MM.1S (cell line): ENCODE measurements at regions not wholly inside any gene's neighbourhood (a gene's known extent, or its start where the extent isn't known, plus 50 kb on each side); places are given as distances from the start of the nearest gene placed in this dataset.

Source experiments
- DNase-seq: peaks from one replicate; pipeline ENCODE4 v3.0.0-alpha.2; 2015
- H2AFZ ChIP-seq: fragments of 300-600 bp; sonication (generic); 2 replicates; pipeline ENCODE4 v1.6.0; 2016; ENCODE audit warnings: antibody characterized with exemption, low read length
- H3F3A ChIP-seq: fragments of 300-600 bp; sonication (generic); 2 replicates; pipeline ENCODE4 v1.6.1; 2016; ENCODE audit warnings: mild to moderate bottlenecking, antibody characterized with exemption, low read length, moderate library complexity, mixed read lengths; ENCODE audit not compliant: insufficient read depth
- H3K27ac ChIP-seq: fragments of 300-600 bp; sonication (generic); 2 replicates; pipeline ENCODE4 v1.5.1; 2016; ENCODE audit warnings: mild to moderate bottlenecking, low read length
- H3K27me3 ChIP-seq: fragments of 300-600 bp; sonication (generic); replicated peaks from 2 replicates; pipeline ENCODE4 v1.6.0; 2016; ENCODE audit warnings: low read length; ENCODE audit not compliant: insufficient read depth
- H3K36me3 ChIP-seq: fragments of 300-600 bp; sonication (generic); replicated peaks from 2 replicates; pipeline ENCODE4 v1.6.1; 2016; ENCODE audit warnings: mild to moderate bottlenecking, low read length, mixed read lengths; ENCODE audit not compliant: insufficient read depth
- H3K4me1 ChIP-seq: fragments of 300-600 bp; sonication (generic); 2 replicates; pipeline ENCODE4 v1.6.1; 2016; ENCODE audit warnings: low read length, mixed read lengths
- H3K4me2 ChIP-seq: fragments of 300-600 bp; sonication (generic); 2 replicates; pipeline ENCODE4 v1.6.0; 2016; ENCODE audit warnings: low read depth, low read length
- H3K4me3 ChIP-seq: fragments of 300-600 bp; sonication (generic); 2 replicates; pipeline ENCODE4 v1.5.1; 2016; ENCODE audit warnings: low read length, mixed read lengths
- H3K79me2 ChIP-seq: fragments of 300-600 bp; sonication (generic); 2 replicates; pipeline ENCODE4 v1.6.1; 2016; ENCODE audit warnings: mixed run types, low read length, mixed read lengths
- H3K9ac ChIP-seq: fragments of 300-600 bp; sonication (generic); 2 replicates; pipeline ENCODE4 v1.6.1; 2016; ENCODE audit warnings: low read length, mixed read lengths
- H3K9me2 ChIP-seq: fragments of 300-600 bp; sonication (generic); replicated peaks from 2 replicates; pipeline ENCODE4 v1.6.1; 2016; ENCODE audit warnings: mild to moderate bottlenecking, low read length, mixed read lengths; ENCODE audit not compliant: insufficient read depth
- H3K9me3 ChIP-seq: fragments of 300-600 bp; sonication (generic); replicated peaks from 2 replicates; pipeline ENCODE4 v1.6.1; 2016; ENCODE audit warnings: mild to moderate bottlenecking, low read length, mixed read lengths; ENCODE audit not compliant: insufficient read depth
- H4K20me1 ChIP-seq: fragments of 300-600 bp; sonication (generic); 2 replicates; pipeline ENCODE4 v1.6.1; 2016; ENCODE audit warnings: mild to moderate bottlenecking, low read length, moderate library complexity, mixed read lengths; ENCODE audit not compliant: insufficient read depth
- EZH2 ChIP-seq: fragments of 300-600 bp; sonication (generic); optimal IDR thresholded peaks from 2 replicates; pipeline ENCODE3; 2017; ENCODE audit warnings: low read depth, mild to moderate bottlenecking, antibody characterized with exemption, low read length, mixed read lengths
- EZH2phosphoT487 ChIP-seq: fragments of 300-600 bp; sonication (generic); IDR thresholded peaks from 2 replicates; pipeline ENCODE4 v1.6.1; 2018; ENCODE audit warnings: antibody characterized with exemption, low read length
- TF ChIP-seq, protein P1 (sequence below): fragments of 300-600 bp; sonication (generic); IDR thresholded peaks from 2 replicates; pipeline ENCODE4 v1.5.1; 2016; ENCODE audit warnings: antibody characterized with exemption, low read length, mixed read lengths

- no peak overlapping the region for H3K9ac ChIP-seq
- H3K27ac ChIP-seq, result no peak overlapping the region
- H2AFZ ChIP-seq, result no peak overlapping the region
- no peaks in the 10 kb centered on the region for H3K9me3 ChIP-seq
- no peak overlapping the region for H3K4me2 ChIP-seq
- H3F3A ChIP-seq, result no peaks in the 10 kb centered on the region
- no peak for DNase-seq
- no peaks in the 10 kb centered on the region for H4K20me1 ChIP-seq
- TF ChIP-seq EZH2phosphoT487, result no peak
- no peak for TF ChIP-seq EZH2
- TF ChIP-seq, protein P1, sequence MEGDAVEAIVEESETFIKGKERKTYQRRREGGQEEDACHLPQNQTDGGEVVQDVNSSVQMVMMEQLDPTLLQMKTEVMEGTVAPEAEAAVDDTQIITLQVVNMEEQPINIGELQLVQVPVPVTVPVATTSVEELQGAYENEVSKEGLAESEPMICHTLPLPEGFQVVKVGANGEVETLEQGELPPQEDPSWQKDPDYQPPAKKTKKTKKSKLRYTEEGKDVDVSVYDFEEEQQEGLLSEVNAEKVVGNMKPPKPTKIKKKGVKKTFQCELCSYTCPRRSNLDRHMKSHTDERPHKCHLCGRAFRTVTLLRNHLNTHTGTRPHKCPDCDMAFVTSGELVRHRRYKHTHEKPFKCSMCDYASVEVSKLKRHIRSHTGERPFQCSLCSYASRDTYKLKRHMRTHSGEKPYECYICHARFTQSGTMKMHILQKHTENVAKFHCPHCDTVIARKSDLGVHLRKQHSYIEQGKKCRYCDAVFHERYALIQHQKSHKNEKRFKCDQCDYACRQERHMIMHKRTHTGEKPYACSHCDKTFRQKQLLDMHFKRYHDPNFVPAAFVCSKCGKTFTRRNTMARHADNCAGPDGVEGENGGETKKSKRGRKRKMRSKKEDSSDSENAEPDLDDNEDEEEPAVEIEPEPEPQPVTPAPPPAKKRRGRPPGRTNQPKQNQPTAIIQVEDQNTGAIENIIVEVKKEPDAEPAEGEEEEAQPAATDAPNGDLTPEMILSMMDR, result no peak
- H3K4me1 ChIP-seq, result no peaks in the 10 kb centered on the region
- no peaks in the 10 kb centered on the region for H3K9me2 ChIP-seq
- no peak overlapping the region for H3K4me3 ChIP-seq
- H3K79me2 ChIP-seq, result no peaks in the 10 kb centered on the region
- H3K36me3 ChIP-seq, result no peaks in the 10 kb centered on the region
- no peaks in the 10 kb centered on the region for H3K27me3 ChIP-seq
Observed at GRCh38 chr1:98077691-98078090, 156.9 kb upstream of the DPYD start.

GRCh38 chr1:98075626-98076025, 154.8 kb upstream of the DPYD start:
- H3K36me3 ChIP-seq, result no peaks in the 10 kb centered on the region

DNA sequence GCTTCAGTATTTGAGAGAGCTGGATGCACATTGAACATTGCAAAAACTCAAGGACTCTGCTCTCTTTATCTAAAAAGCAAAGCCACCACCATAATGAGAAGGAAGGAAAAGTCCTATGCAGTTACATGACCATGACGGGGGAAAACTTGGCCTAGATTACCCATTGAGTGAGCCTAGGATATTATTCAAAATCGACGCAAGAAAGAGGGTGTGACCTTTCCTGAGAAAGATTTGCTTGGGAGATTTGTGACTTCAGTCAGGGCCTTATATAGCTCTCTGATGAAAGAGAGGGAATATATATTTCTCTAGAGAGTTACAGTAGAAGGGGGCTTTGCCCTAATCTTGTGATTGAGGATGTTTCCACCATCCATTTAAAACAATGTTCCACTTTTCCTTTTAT, 153.0 kb upstream of the DPYD start:
- no peak for DNase-seq
- no peaks in the 10 kb centered on the region for H3K9me3 ChIP-seq
- H3K36me3 ChIP-seq, result no peaks in the 10 kb centered on the region
- no peak overlapping the region for H3K9ac ChIP-seq
- H3K27me3 ChIP-seq, result no peaks in the 10 kb centered on the region
- no peaks in the 10 kb centered on the region for H4K20me1 ChIP-seq
- H3F3A ChIP-seq, result no peaks in the 10 kb centered on the region
- no peak overlapping the region for H3K4me2 ChIP-seq
- H2AFZ ChIP-seq, result no peak overlapping the region
- no peaks in the 10 kb centered on the region for H3K4me1 ChIP-seq
- no peaks in the 10 kb centered on the region for H3K79me2 ChIP-seq
- H3K4me3 ChIP-seq, result no peak overlapping the region
- no peak overlapping the region for H3K27ac ChIP-seq
- TF ChIP-seq, protein P1, result no peak
- no peaks in the 10 kb centered on the region for H3K9me2 ChIP-seq

More at GRCh38 chr1:98075626-98076025, 154.8 kb upstream of the DPYD start:
- no peak for DNase-seq
- Histone ChIP-seq H2AFZ (no peak overlapping the region), H3K4me1 (no peaks in the 10 kb centered on the region), H3K27me3 (no peaks in the 10 kb centered on the region), H3K79me2 (no peaks in the 10 kb centered on the region), H3K9me2 (no peaks in the 10 kb centered on the region), H4K20me1 (no peaks in the 10 kb centered on the region), H3F3A (no peaks in the 10 kb centered on the region), H3K4me3 (no peak overlapping the region), H3K4me2 (no peak overlapping the region), H3K9me3 (no peaks in the 10 kb centered on the region), H3K27ac (no peak overlapping the region), H3K9ac (no peak overlapping the region)
- TF ChIP-seq EZH2 (no peak), EZH2phosphoT487 (no peak)
- TF ChIP-seq, protein P1, result no peak

DNA sequence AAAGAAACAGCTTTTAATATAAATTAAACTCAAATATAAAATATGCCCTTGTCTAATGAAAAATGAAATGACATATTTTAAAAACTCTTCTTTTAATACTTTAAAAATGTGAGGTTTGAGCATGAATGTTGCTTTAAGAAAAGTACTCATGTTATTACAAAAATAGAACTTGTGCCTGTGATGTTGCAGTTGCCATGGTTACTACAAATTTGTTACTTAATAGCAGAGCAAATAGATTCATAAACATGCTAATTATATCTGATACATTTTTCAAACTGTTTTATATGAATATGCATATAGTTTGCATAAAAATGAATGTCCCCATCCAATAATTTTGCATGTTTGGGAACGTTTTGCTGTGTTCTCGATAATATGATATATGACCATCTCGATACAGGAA, 152.3 kb upstream of the DPYD start:
- Histone ChIP-seq H3K79me2 (no peaks in the 10 kb centered on the region), H2AFZ (no peak overlapping the region), H3K4me3 (no peak overlapping the region), H3K4me2 (no peak overlapping the region), H3F3A (no peaks in the 10 kb centered on the region), H3K27me3 (no peaks in the 10 kb centered on the region), H3K9me2 (no peaks in the 10 kb centered on the region), H3K9ac (no peak overlapping the region), H3K27ac (no peak overlapping the region), H4K20me1 (no peaks in the 10 kb centered on the region), H3K4me1 (no peaks in the 10 kb centered on the region), H3K9me3 (no peaks in the 10 kb centered on the region), H3K36me3 (no peaks in the 10 kb centered on the region)
- TF ChIP-seq EZH2phosphoT487 (no peak), EZH2 (no peak)
- TF ChIP-seq, protein P1, result no peak
- DNase-seq, result no peak
